ENCODE measurements at regions not wholly inside any gene's neighbourhood (a gene's known extent, or its start where the extent isn't known, plus 50 kb on each side); places are given as distances from the start of the nearest gene placed in this dataset.

GRCh38 chr6:62519574-62519973 is 233.5 kb upstream of the KHDRBS2 start:
- TF ChIP-seq CTCF (IDR thresholded peaks at IDR 0.05; ENCODE audit: unreplicated experiment), result no peak
- Mint-ChIP-seq H3K27ac (ENCODE audit: unreplicated experiment) (no peak overlapping the region), H3K27me3 (ENCODE audit: unreplicated experiment) (no peaks in the 10 kb centered on the region), H3K4me3 (ENCODE audit: unreplicated experiment) (no peak overlapping the region), H3K4me1 (ENCODE audit: unreplicated experiment) (no peaks in the 10 kb centered on the region), H3K9me3 (ENCODE audit: unreplicated experiment) (no peaks in the 10 kb centered on the region), H3K36me3 (ENCODE audit: low read depth, unreplicated experiment) (no peaks in the 10 kb centered on the region)
- DNase-seq (ENCODE audit: low spot score), result no peak

GRCh38 chr6:62516291-62517141 is 230.5 kb upstream of the KHDRBS2 start:
- H3K9me3 Mint-ChIP-seq (ENCODE audit: unreplicated experiment), result no peaks in the 10 kb centered on the region
- no peak for TF ChIP-seq CTCF (IDR thresholded peaks at IDR 0.05; ENCODE audit: unreplicated experiment)
- H3K27me3 Mint-ChIP-seq (ENCODE audit: unreplicated experiment), result no peaks in the 10 kb centered on the region
- H3K27ac Mint-ChIP-seq (ENCODE audit: unreplicated experiment), result peak overlapping the region; percentile 39
- H3K4me1 Mint-ChIP-seq (ENCODE audit: unreplicated experiment), result no peaks in the 10 kb centered on the region
- no peak for DNase-seq (ENCODE audit: low spot score)
- H3K36me3 Mint-ChIP-seq (ENCODE audit: low read depth, unreplicated experiment), result no peaks in the 10 kb centered on the region
- no peak overlapping the region for H3K4me3 Mint-ChIP-seq (ENCODE audit: unreplicated experiment)

- Mint-ChIP-seq H3K9me3 (ENCODE audit: unreplicated experiment) (peaks cover 9% of the 10 kb centered on the region), H3K36me3 (ENCODE audit: low read depth, unreplicated experiment) (no peaks in the 10 kb centered on the region), H3K27me3 (ENCODE audit: unreplicated experiment) (no peaks in the 10 kb centered on the region), H3K4me1 (ENCODE audit: unreplicated experiment) (no peaks in the 10 kb centered on the region), H3K27ac (ENCODE audit: unreplicated experiment) (no peak overlapping the region), H3K4me3 (ENCODE audit: unreplicated experiment) (no peak overlapping the region)
- DNase-seq (ENCODE audit: low spot score), result no peak
- no peak for TF ChIP-seq CTCF (IDR thresholded peaks at IDR 0.05; ENCODE audit: unreplicated experiment)
Measured at GRCh38 chr6:62492192-62492822, 206.3 kb upstream of the KHDRBS2 start.

- Mint-ChIP-seq H3K4me1 (ENCODE audit: unreplicated experiment) (no peaks in the 10 kb centered on the region), H3K9me3 (ENCODE audit: unreplicated experiment) (peaks cover 3% of the 10 kb centered on the region), H3K27me3 (ENCODE audit: unreplicated experiment) (no peaks in the 10 kb centered on the region), H3K27ac (ENCODE audit: unreplicated experiment) (no peak overlapping the region), H3K4me3 (ENCODE audit: unreplicated experiment) (no peak overlapping the region), H3K36me3 (ENCODE audit: low read depth, unreplicated experiment) (no peaks in the 10 kb centered on the region)
- DNase-seq (ENCODE audit: low spot score), result no peak
- TF ChIP-seq CTCF (IDR thresholded peaks at IDR 0.05; ENCODE audit: unreplicated experiment), result no peak
Measured at GRCh38 chr6:62480544-62480943, 194.5 kb upstream of the KHDRBS2 start.

GRCh38 chr6:62479697-62480220 is 193.7 kb upstream of the KHDRBS2 start:
- H3K36me3 Mint-ChIP-seq (ENCODE audit: low read depth, unreplicated experiment), result no peaks in the 10 kb centered on the region
- no peak for TF ChIP-seq CTCF (IDR thresholded peaks at IDR 0.05; ENCODE audit: unreplicated experiment)
- no peak overlapping the region for H3K4me3 Mint-ChIP-seq (ENCODE audit: unreplicated experiment)
- no peaks in the 10 kb centered on the region for H3K27me3 Mint-ChIP-seq (ENCODE audit: unreplicated experiment)
- H3K27ac Mint-ChIP-seq (ENCODE audit: unreplicated experiment), result no peak overlapping the region
- DNase-seq (ENCODE audit: low spot score), result no peak
- peaks cover 3% of the 10 kb centered on the region for H3K9me3 Mint-ChIP-seq (ENCODE audit: unreplicated experiment)
- no peaks in the 10 kb centered on the region for H3K4me1 Mint-ChIP-seq (ENCODE audit: unreplicated experiment)

All from endothelial cell (in vitro differentiated cells).